Thoracic aorta (tissue), 2 donors: ENCODE measurements at regions not wholly inside any gene's neighbourhood (a gene's known extent, or its start where the extent isn't known, plus 50 kb on each side); places are given as distances from the start of the nearest gene placed in this dataset.

Experiments
- ATAC-seq: fragments of 150-250 bp; one replicate; pipeline ENCODE4 v1.8.0; 2017; ENCODE audit warnings: low read depth; ENCODE audit not compliant: insufficient number of reproducible peaks, low FRiP score
- DNase-seq: peaks from one replicate; pipeline ENCODE4 v3.0.0-alpha.2; 2020; ENCODE audit warnings: low spot score
- H3K27ac ChIP-seq, 2 donors: fragments of 200-600 bp; sonication (generic); 1 replicate in 1 of 2; 2 replicates in 1 of 2; pipeline ENCODE4 v1.5.1; 2016; ENCODE audit warnings: mild to moderate bottlenecking in 2 of 2, moderate library complexity in 2 of 2
- H3K27me3 ChIP-seq: fragments of 200-600 bp; sonication (generic); replicated peaks from 2 replicates; pipeline ENCODE4 v1.6.0; 2016; ENCODE audit warnings: mild to moderate bottlenecking; ENCODE audit not compliant: insufficient read depth
- H3K36me3 ChIP-seq: fragments of 200-600 bp; sonication (generic); one replicate; pipeline ENCODE4 v1.5.1; 2016
- H3K4me1 ChIP-seq, 2 donors: fragments of 200-600 bp; sonication (generic); 1 replicate in 1 of 2; 2 replicates in 1 of 2; pipeline versions ENCODE4 v1.5.1 to v1.6.0; 2016; ENCODE audit warnings: low read depth in 2 of 2, mild to moderate bottlenecking in 1 of 2; ENCODE audit not compliant: control insufficient read depth in 1 of 2
- H3K4me3 ChIP-seq: fragments of 200-600 bp; sonication (generic); 2 replicates; pipeline ENCODE4 v1.5.1; 2016; ENCODE audit warnings: mild to moderate bottlenecking
- H3K9me3 ChIP-seq: fragments of 200-600 bp; sonication (generic); 2 replicates; pipeline ENCODE4 v1.5.1; 2016
- CTCF ChIP-seq: fragments of 200-600 bp; sonication (generic); IDR thresholded peaks from one replicate; pipeline ENCODE4 v1.5.1; 2019; ENCODE audit warnings: antibody characterized with exemption

- no peaks in the 10 kb centered on the region for H3K36me3 ChIP-seq
- ATAC-seq: no peak
- peaks cover 0 to 4% of the 10 kb centered on the region in 2 donors for H3K4me1 ChIP-seq
- no peak for TF ChIP-seq CTCF
- DNase-seq: no peak
- no peak overlapping the region for H3K27ac ChIP-seq
- H3K4me3 ChIP-seq: no peak overlapping the region
- H3K27me3 ChIP-seq: no peaks in the 10 kb centered on the region
- no peaks in the 10 kb centered on the region for H3K9me3 ChIP-seq
Observed at GRCh38 chr2:9707008-9707407, 76.2 kb upstream of the YWHAQ start.

DNA sequence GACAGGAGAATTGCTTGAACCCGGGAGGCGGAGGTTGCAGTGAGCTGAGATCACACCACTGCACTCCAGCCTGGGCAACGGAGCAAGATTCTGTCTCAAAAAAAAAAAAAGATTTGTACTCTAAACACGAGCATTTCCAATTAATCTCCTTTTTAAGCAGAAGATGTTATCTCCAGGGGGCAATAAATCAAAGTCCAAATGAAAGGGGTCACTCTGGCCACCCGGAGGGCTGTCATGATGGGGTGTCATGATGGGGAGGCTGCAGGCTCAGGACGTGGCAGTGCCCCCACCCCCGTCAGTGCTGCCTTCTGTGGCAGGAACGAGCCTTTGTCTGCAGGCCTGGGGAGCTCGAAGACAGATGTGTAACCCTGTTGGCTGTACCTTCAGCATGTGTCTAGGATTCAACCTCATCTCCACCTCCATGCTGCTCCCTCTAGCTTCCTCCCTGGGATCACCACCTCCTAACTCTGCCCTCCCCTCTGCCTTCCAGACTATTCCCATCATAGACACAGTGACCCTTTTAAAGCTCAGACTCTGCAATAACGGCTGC is 76.9 kb upstream of the YWHAQ start:
- ATAC-seq: no peak
- TF ChIP-seq CTCF: no peak
- Histone ChIP-seq H3K4me3 (no peak overlapping the region), H3K27ac (no peak overlapping the region), H3K4me1 (peaks cover 0 to 4% of the 10 kb centered on the region in 2 donors), H3K9me3 (no peaks in the 10 kb centered on the region), H3K27me3 (no peaks in the 10 kb centered on the region), H3K36me3 (no peaks in the 10 kb centered on the region)
- no peak for DNase-seq

GRCh38 chr2:9708683-9709538 is 78.1 kb upstream of the YWHAQ start:
- ATAC-seq (no peak), DNase-seq (no peak)
- no peak for TF ChIP-seq CTCF
- Histone ChIP-seq H3K9me3 (no peaks in the 10 kb centered on the region), H3K36me3 (no peaks in the 10 kb centered on the region), H3K4me3 (no peak overlapping the region), H3K27ac (no peak overlapping the region), H3K27me3 (no peaks in the 10 kb centered on the region), H3K4me1 (no peaks in the 10 kb centered on the region)

GRCh38 chr2:9709539-9710285 is 78.9 kb upstream of the YWHAQ start:
- no peak overlapping the region for H3K27ac ChIP-seq
- H3K9me3 ChIP-seq: no peaks in the 10 kb centered on the region
- H3K27me3 ChIP-seq: no peaks in the 10 kb centered on the region
- no peaks in the 10 kb centered on the region for H3K36me3 ChIP-seq
- no peak for DNase-seq
- H3K4me3 ChIP-seq: no peak overlapping the region
- no peaks in the 10 kb centered on the region for H3K4me1 ChIP-seq
- no peak for ATAC-seq
- no peak for TF ChIP-seq CTCF

DNA sequence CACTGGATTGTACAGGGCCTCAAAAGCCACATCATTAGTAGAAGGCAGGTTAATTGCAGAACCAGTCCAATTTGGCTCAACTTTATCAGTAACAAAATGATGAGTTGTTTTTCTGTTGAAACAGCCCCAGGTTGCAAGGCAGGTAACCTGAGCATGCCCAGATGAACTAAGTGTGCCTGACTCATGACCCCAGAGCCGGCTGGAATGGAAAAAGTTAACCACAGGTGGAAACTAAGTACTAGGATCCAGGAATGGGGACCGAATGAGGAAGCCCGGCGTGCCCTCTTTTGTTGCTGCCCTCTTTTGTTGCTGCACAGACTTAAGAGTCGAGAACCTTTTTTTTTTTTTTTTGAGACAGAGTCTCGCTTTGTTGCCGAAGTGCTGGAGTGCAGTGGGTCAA is 79.5 kb upstream of the YWHAQ start:
- no peak for ATAC-seq
- Histone ChIP-seq H3K27me3 (no peaks in the 10 kb centered on the region), H3K27ac (no peak overlapping the region), H3K4me3 (no peak overlapping the region), H3K9me3 (no peaks in the 10 kb centered on the region), H3K36me3 (no peaks in the 10 kb centered on the region), H3K4me1 (no peaks in the 10 kb centered on the region)
- DNase-seq: no peak
- TF ChIP-seq CTCF: no peak
